ENCODE measurements at regions not wholly inside any gene's neighbourhood (a gene's known extent, or its start where the extent isn't known, plus 50 kb on each side); places are given as distances from the start of the nearest gene placed in this dataset.

DNA sequence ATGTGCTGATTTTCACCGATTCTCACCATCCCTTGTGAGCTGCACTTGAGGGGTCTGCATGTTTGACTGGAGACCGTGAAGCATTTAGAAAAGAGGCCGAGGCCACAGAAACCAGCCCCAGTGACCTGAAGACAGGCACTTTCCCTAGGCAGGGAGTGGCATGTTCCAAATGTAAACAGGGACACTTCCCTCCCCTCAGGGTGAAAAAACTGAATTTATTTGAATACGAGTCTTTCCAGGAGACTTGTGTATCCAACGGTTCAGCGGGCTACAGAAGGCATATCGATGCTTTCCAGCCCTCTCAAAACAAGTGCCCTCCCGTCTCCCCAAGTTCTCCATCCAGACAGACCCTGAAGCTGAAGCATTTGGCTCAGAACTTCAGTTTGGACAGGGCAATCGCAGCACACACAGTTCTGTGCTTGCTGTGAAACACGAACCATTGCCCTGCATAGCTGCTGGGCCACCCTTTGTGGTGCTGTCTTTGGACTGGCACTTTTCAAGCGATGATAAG, 106.1 kb downstream of the ZIC5 start:
- no peak overlapping the region for H3K4me3 Mint-ChIP-seq
- H3K9me3 Mint-ChIP-seq = no peaks in the 10 kb centered on the region
- no peak overlapping the region for H3K4me2 ChIP-seq (ENCODE audit: insufficient read depth, insufficient read length, low read length)
- no peak overlapping the region for H2AFZ ChIP-seq (ENCODE audit: low read length)
- no peaks in the 10 kb centered on the region for H3K23me2 ChIP-seq (ENCODE audit: insufficient read length, low read depth, low read length, poor library complexity, severe bottlenecking)
- no CpG with 5 or more reads among the region's 11 CpGs for WGBS (ENCODE audit: extremely low coverage, insufficient read length, low lambda C conversion rate)
- no peaks in the 10 kb centered on the region for H3K79me1 ChIP-seq (ENCODE audit: insufficient read depth, low read depth, low read length, poor library complexity, severe bottlenecking)
- no peak overlapping the region for H2BK15ac ChIP-seq (ENCODE audit: low read depth, low read length)
- no peak overlapping the region for H4K8ac ChIP-seq (replicated peaks; ENCODE audit: insufficient read length, low read depth, low read length)
- H4K91ac ChIP-seq (ENCODE audit: insufficient read length, low read depth, low read length) = no peak overlapping the region
- TF ChIP-seq, protein P1, sequence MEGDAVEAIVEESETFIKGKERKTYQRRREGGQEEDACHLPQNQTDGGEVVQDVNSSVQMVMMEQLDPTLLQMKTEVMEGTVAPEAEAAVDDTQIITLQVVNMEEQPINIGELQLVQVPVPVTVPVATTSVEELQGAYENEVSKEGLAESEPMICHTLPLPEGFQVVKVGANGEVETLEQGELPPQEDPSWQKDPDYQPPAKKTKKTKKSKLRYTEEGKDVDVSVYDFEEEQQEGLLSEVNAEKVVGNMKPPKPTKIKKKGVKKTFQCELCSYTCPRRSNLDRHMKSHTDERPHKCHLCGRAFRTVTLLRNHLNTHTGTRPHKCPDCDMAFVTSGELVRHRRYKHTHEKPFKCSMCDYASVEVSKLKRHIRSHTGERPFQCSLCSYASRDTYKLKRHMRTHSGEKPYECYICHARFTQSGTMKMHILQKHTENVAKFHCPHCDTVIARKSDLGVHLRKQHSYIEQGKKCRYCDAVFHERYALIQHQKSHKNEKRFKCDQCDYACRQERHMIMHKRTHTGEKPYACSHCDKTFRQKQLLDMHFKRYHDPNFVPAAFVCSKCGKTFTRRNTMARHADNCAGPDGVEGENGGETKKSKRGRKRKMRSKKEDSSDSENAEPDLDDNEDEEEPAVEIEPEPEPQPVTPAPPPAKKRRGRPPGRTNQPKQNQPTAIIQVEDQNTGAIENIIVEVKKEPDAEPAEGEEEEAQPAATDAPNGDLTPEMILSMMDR (conservative IDR thresholded peaks at IDR 0.05) = no peak
- no peak overlapping the region for H3K27ac ChIP-seq (ENCODE audit: insufficient read length, low read depth, low read length)
- H3K79me2 ChIP-seq (ENCODE audit: insufficient read depth, low read length) = no peaks in the 10 kb centered on the region
- no peak overlapping the region for H3K23ac ChIP-seq (ENCODE audit: insufficient read length, low read depth, low read length)
- H4K20me1 ChIP-seq (ENCODE audit: control insufficient read depth, insufficient read depth, insufficient read length) = no peaks in the 10 kb centered on the region
- no peak overlapping the region for H2BK120ac ChIP-seq (ENCODE audit: low read depth, low read length, poor library complexity, severe bottlenecking)
- H2BK5ac ChIP-seq (ENCODE audit: insufficient read length, low read length) = no peak overlapping the region
- no peak overlapping the region for H3K56ac ChIP-seq (ENCODE audit: insufficient read length, low read depth, low read length)
- no peak overlapping the region for H2AK5ac ChIP-seq (ENCODE audit: insufficient read length, low read length)
- no peak overlapping the region for H4K5ac ChIP-seq (ENCODE audit: insufficient read length, low read depth, low read length)
- no peak overlapping the region for H3K4ac ChIP-seq (ENCODE audit: low read depth, low read length)
- no peak overlapping the region for H3T11ph ChIP-seq (ENCODE audit: low read length)
- H3K9ac ChIP-seq (ENCODE audit: extremely low read depth, insufficient read length, low read length) = no peak overlapping the region
- no peaks in the 10 kb centered on the region for H3K9me3 ChIP-seq (ENCODE audit: control insufficient read depth, low read depth, low read length)
- no peak for DNase-seq
- H2BK20ac ChIP-seq (ENCODE audit: low read depth, low read length, poor library complexity, severe bottlenecking) = no peak overlapping the region
- H3K4me1 ChIP-seq (ENCODE audit: insufficient read depth, low read length) = peaks cover 9% of the 10 kb centered on the region; the same call in 1 of the 2 replicates
- H3K27me3 Mint-ChIP-seq (ENCODE audit: low read depth) = no peaks in the 10 kb centered on the region
- H2BK12ac ChIP-seq (ENCODE audit: insufficient read length, low read depth, low read length) = no peak overlapping the region
- peaks cover 75 to 81% of the 10 kb centered on the region in 2 experiments for H3K4me1 Mint-ChIP-seq
- H3K27me3 ChIP-seq (ENCODE audit: insufficient read depth, low read length) = no peaks in the 10 kb centered on the region
- no peaks in the 10 kb centered on the region for H3K36me3 Mint-ChIP-seq (ENCODE audit: insufficient read depth in 1 of 3, low read depth in 3 of 3)
- H3K18ac ChIP-seq (ENCODE audit: insufficient read length, low read depth, low read length) = no peak overlapping the region
- H3K27ac Mint-ChIP-seq = peak overlapping the region; percentile 11 to 91 (median 89); a peak in 5 of 7 replicates
- H3K14ac ChIP-seq (ENCODE audit: insufficient read depth, low read length) = no peak overlapping the region

Data from H9 (cell line).